HG02938 (cell line): ENCODE measurements at regions not wholly inside any gene's neighbourhood (a gene's known extent, or its start where the extent isn't known, plus 50 kb on each side); places are given as distances from the start of the nearest gene placed in this dataset.

Experiments
- ATAC-seq: cut with Tn5 transposase; IDR thresholded peaks from one replicate; pipeline ENCODE4 v1.9.1; 2021; ENCODE audit warnings: mild to moderate bottlenecking, moderate library complexity; ENCODE audit not compliant: unreplicated experiment

GRCh38 chr11:25943777-25944661, 387.9 kb upstream of the ANO3 start:
- no peak for ATAC-seq

DNA sequence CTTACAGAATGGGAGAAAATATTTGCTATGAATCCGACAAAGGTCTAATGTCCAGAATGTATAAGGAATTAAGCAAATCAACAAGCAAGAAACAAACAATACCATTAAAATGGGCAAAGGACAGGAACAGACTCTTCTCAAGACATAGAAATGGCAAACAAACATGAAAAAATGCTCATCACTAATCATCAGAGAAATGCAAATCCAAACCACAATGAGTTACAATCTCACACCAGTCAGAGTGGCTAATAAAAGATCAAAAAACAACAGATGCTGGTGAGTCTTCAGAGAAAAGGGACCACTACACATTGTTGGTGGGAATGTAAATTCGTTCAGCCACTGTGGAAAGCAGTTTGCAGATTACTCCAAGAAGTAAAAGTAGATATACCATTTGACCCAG, 382.0 kb upstream of the ANO3 start:
- no peak for ATAC-seq

DNA sequence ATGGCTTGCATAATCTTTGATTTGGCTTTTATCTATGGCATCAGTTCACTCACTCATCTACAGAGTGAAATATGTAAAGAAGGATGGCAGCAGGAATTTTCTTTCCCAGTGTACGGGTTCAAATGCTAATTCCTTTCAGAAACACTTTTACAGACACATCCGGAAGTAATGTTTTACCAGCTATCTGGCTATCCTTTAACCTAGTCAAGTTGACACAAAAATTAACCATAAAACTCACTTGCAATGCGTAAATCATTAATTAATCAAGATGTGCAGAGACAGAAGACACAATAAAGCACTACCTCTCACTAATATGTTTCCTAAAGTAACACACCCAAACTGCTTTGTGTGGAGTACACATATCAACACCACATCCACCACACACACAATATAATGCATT, 378.9 kb upstream of the ANO3 start:
- no peak for ATAC-seq

GRCh38 chr11:25958045-25958444, 373.9 kb upstream of the ANO3 start:
- no peak for ATAC-seq

DNA sequence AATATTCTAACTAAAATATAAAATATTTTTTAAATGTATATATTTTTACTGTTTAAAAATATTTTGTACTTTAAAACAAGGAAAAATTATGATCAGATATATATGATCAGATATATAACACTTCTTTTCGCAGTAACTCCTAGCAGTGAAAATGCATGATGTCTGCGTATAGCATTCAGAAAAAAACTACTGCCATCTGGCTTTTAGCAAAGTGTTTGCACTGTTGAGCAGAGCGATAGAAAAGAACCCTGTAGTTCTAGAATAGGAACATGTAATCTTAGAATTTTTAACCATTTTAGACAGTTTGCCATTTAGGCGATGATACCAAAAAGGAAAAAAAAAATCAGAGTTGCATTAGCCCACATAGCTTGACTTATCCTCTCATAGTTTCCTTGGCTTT, 370.4 kb upstream of the ANO3 start:
- no peak for ATAC-seq

- peak; percentile 56 for ATAC-seq
Observed at GRCh38 chr11:25970726-25971508, 361.0 kb upstream of the ANO3 start.

GRCh38 chr11:25980091-25980490, 351.8 kb upstream of the ANO3 start:
- ATAC-seq, result no peak

DNA sequence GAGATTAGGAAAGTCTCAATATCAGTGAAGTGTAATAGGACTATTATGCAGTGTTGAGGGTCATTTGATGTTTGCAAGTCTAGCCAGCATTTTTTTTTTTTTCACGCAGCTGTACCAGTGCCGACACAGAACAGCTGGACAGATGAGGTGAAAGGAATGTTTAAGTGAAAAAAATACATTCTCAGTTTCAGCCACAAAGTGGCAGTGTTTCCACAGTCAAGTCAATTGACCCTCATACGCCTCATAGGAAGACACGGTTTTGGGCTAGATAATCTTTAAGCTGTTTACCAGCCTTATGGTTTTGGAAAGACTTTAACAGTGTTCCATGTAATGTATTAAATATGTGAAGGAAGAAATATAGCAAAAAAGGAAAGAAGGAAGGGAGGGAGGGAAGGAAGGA, 349.9 kb upstream of the ANO3 start:
- ATAC-seq, result peak; percentile 97

DNA sequence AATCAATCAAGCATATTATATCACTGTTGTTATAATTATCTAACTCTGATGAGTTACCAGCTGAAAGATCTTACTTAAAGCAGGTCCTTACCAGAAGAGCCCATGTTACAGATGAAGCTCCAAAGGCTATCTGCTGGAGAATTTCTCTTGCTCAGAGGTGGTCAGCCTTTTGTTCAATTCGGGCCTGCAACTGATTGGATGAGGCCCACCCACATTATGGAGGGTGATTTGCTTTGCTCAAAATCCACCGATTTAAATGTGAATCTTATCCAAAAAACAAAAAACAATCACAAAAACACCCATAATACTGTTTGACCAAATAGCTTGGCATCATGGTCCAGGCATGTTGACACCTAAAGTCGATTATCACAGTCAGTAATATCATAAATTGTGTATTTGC, 348.6 kb upstream of the ANO3 start:
- no peak for ATAC-seq

GRCh38 chr11:25988178-25988577, 343.8 kb upstream of the ANO3 start:
- ATAC-seq, result no peak

GRCh38 chr11:25990406-25990805, 341.5 kb upstream of the ANO3 start:
- ATAC-seq, result no peak

- no peak for ATAC-seq
Observed at GRCh38 chr11:25991476-25991875, 340.5 kb upstream of the ANO3 start.

DNA sequence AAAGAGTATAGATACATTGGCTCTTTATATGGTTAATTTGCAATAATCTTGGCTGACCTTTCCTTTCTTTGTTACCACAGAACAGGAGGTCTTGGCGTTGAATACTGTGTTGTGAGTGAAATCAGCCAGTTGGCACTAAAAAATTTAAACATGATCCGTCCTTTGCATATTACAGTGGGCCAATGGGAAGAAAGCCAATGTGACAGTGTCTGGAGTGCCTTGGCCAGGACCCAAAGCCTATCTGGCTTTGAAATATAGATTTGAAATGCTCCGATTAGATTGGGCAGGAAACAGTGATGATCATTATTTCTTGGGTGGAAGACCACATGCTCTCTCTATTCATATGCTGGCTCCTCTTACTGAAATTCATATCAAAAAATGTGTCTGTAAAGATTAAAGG, 339.6 kb upstream of the ANO3 start:
- ATAC-seq, result no peak

DNA sequence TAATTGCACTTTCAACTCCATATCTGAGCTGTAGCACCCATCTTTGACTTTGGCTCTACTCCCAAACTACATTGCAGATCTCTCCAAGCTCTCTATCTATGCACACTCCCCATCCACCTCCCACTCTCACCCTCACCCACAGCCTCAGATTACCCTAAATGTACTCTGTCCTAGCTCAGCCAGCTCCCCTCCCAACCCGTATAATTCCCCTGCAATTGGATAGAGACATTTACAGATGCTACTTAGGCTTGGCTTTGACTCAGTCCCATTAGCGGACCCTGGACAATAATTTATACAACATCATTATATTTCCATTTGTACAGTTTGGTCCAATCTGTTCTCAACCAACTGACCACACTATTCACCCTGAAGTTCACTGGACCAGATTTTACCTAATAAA, 338.9 kb upstream of the ANO3 start:
- ATAC-seq, result no peak

DNA sequence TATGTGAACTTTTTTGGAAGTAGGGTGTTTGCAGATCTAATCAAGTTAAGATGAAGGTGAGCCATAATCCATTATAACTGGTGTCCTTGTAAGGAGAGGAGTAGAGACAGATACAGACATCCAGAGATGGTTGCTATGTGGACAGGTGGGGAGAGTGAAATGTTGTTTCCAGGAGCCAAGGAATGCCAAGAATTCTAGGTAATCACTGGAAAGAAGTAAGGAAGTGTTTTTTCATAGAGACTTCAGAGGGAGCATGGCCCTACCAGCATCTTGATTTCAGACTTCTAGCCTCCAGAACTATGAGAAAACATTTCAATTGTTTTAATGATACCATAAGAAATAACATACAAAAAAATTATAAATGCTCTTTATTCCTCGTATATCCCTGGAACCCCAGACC, 320.5 kb upstream of the ANO3 start:
- no peak for ATAC-seq

- ATAC-seq, result no peak
Observed at GRCh38 chr11:26014456-26015115, 317.3 kb upstream of the ANO3 start.

DNA sequence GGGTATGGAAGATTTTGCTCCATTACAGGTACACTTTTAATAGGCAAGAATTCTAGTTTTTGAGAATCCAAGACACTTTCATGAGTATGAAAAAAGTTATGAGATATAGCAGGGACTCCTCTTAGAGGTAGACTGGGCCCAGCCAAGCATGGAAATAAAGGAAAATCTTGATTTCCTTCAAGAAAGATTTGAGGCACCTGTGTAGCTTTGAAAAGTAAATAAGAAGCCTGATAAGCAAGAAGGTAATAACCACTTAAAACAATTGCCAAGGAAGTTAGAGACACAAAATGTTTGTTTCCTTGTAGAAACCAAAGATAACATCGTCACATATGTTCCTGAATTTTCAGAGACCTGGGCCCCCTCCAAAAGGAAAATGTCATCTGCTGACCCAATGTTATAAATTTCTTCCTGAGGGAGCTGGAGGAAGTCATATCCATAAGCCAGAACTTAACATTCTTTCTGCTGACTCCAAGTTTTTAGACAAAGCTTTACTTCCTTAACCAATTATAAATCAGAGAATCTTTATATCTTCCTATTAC, 314.5 kb upstream of the ANO3 start:
- ATAC-seq, result no peak

DNA sequence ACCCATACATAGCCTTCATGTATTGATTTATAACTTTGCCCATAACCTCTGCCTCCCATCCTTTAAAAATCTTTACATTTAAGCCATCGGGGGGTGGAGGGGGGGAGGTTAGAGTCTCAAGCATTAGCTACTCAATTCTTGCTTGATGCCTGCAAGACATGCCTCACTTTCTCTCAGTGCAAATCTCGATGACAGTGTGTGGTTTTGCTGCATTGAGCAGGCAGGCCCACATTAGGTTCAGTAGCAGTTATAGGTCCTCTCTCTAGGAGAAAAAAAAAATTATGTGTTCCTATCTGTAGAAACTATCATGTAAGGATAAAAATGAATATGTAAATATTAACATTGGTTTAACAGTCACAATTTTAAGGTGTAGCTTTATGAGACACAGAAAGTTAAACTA, 314.0 kb upstream of the ANO3 start:
- ATAC-seq, result no peak

DNA sequence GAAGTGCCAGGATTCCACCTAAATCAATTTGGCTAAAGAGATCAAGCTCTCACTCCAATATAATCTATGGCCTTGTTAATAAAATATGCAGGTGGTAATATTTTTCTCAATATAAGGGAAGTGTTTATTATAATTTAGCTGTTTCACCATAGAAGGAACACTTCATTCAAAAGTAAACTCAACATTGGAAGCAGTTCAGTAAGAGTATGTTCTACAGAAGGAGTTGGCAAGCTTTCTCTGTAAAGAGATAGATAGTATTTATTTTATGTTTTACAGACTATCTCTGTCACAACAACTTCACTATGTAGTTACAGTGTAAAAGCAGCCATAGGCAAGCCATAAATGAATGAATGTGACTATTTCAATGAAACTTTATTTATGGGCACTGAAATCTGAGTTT, 313.6 kb upstream of the ANO3 start:
- no peak for ATAC-seq

DNA sequence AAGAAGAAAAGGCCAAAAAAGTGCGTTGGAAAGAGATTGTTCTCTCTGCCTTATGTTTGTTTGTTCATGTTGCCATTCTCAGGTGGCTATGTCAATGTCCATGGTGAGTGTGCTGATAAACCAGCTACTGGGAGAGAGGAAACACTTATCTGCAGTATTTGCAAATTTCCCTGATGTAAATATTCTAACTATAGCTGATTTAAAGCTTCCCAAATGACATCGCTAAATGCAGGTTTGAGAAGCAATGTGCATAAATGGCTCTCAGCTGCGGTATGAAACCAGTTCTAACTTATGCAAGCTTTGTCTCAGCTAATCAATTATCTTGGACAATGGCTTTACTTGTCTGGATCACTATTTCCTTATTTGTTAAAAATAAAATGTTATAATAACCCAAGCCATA, 312.5 kb upstream of the ANO3 start:
- ATAC-seq, result no peak

DNA sequence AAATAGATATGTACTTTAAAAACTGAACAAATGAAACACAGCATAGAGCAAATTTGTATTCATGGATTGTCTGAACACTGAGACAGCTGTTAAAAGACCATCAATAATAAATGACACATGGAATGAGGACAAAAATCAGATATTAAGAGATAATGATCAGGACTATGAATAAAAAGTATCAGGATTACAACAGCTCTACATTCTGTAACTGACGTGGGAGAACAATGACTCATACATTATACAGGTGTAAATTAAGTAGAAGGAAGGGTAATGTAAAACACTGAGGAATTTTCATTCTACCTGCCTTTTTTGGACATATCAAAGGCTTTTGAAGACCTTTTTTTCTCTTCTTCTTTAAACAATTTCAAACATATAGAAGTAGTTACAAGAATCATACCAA, 310.9 kb upstream of the ANO3 start:
- no peak for ATAC-seq
